ENCODE measurements at regions not wholly inside any gene's neighbourhood (a gene's known extent, or its start where the extent isn't known, plus 50 kb on each side); places are given as distances from the start of the nearest gene placed in this dataset.

- intact Hi-C loops (cut with micrococcal nuclease), result no loop called here
- Histone ChIP-seq H3K36me3 (replicated peaks in 1 of 2; ENCODE audit: control extremely low read depth in 1 of 2, control insufficient read depth in 1 of 2, extremely low read depth in 1 of 2, insufficient read depth in 2 of 2, low read length in 1 of 2) (no peaks in the 10 kb centered on the region), H3K4me2 (replicated peaks; ENCODE audit: low read depth, low read length, poor library complexity, severe bottlenecking) (no peak overlapping the region), H3K9me3 (ENCODE audit: control extremely low read depth in 1 of 3, control insufficient read depth in 2 of 3, insufficient read depth in 1 of 3, low read length in 2 of 3) (peaks cover 3 to 11% (median 3%) of the 10 kb centered on the region in 3 donors), H3K27ac (ENCODE audit: low read length in 2 of 2) (no peak overlapping the region), H3K4me1 (ENCODE audit: control insufficient read depth in 2 of 2, insufficient read depth in 2 of 2, low read length in 2 of 2) (no peaks in the 10 kb centered on the region), H3K79me2 (ENCODE audit: control insufficient read depth, insufficient read depth, low read length) (no peaks in the 10 kb centered on the region), H3K9ac (ENCODE audit: low read length) (no peak overlapping the region), H4K20me1 (ENCODE audit: control insufficient read depth, insufficient read depth, low read length, poor library complexity, severe bottlenecking) (no peaks in the 10 kb centered on the region), H3K4me3 (ENCODE audit: control extremely low read depth in 1 of 5, extremely low read depth in 1 of 5, insufficient read depth in 1 of 5, low read depth in 2 of 5, low read length in 4 of 5) (no peak overlapping the region), H3K27me3 (replicated peaks in 1 of 4; ENCODE audit: control extremely low read depth in 1 of 4, control insufficient read depth in 3 of 4, insufficient read depth in 4 of 4, low read length in 3 of 4) (peaks cover 0 to 3% (median 1%) of the 10 kb centered on the region in 4 experiments), H2AFZ (ENCODE audit: insufficient read depth, low read depth, low read length, poor library complexity, severe bottlenecking) (no peak overlapping the region)
- ATAC-seq (ENCODE audit: low read depth) (no peak), DNase-seq (no peak)
- Mint-ChIP-seq H3K4me1 (no peaks in the 10 kb centered on the region), H3K9me3 (ENCODE audit: insufficient read depth) (peaks cover 4% of the 10 kb centered on the region), H3K27me3 (peaks cover 22% of the 10 kb centered on the region), H3K4me3 (no peak overlapping the region), H3K27ac (no peak overlapping the region)
- 78% methylated on average over 3 of the region's 4 CpGs for WGBS (ENCODE audit: insufficient coverage)
- TF ChIP-seq CTCF (IDR thresholded peaks at IDR 0.05) (no peak), EZH2 (IDR thresholded peaks at IDR 0.05; ENCODE audit: borderline replicate concordance, insufficient read depth, low read depth, low read length, poor library complexity, severe bottlenecking) (no peak)
- POLR2A ChIA-PET, result no interaction called here
- CTCF ChIA-PET, result no interaction called here
Observed at GRCh38 chr12:125453751-125454150, 388.5 kb downstream of the AACS start.

- POLR2A ChIA-PET, result no interaction called here
- Mint-ChIP-seq H3K27me3 (peaks cover 22% of the 10 kb centered on the region), H3K27ac (no peak overlapping the region), H3K9me3 (ENCODE audit: insufficient read depth) (peaks cover 4% of the 10 kb centered on the region), H3K4me3 (no peak overlapping the region), H3K4me1 (no peaks in the 10 kb centered on the region)
- H3K4me3 ChIP-seq (ENCODE audit: control extremely low read depth in 1 of 5, extremely low read depth in 1 of 5, insufficient read depth in 1 of 5, low read depth in 2 of 5, low read length in 4 of 5), result no peak overlapping the region
- no peak overlapping the region for H3K4me2 ChIP-seq (replicated peaks; ENCODE audit: low read depth, low read length, poor library complexity, severe bottlenecking)
- DNase-seq, result no peak
- H3K9me3 ChIP-seq (ENCODE audit: control extremely low read depth in 1 of 3, control insufficient read depth in 2 of 3, insufficient read depth in 1 of 3, low read length in 2 of 3), result peaks cover 3 to 10% (median 3%) of the 10 kb centered on the region in 3 donors
- H3K36me3 ChIP-seq (replicated peaks in 1 of 2; ENCODE audit: control extremely low read depth in 1 of 2, control insufficient read depth in 1 of 2, extremely low read depth in 1 of 2, insufficient read depth in 2 of 2, low read length in 1 of 2), result no peaks in the 10 kb centered on the region
- H2AFZ ChIP-seq (ENCODE audit: insufficient read depth, low read depth, low read length, poor library complexity, severe bottlenecking), result no peak overlapping the region
- no peaks in the 10 kb centered on the region for H3K79me2 ChIP-seq (ENCODE audit: control insufficient read depth, insufficient read depth, low read length)
- H3K27me3 ChIP-seq (replicated peaks in 1 of 4; ENCODE audit: control extremely low read depth in 1 of 4, control insufficient read depth in 3 of 4, insufficient read depth in 4 of 4, low read length in 3 of 4), result peaks cover 0 to 3% (median 1%) of the 10 kb centered on the region in 4 experiments
- WGBS (ENCODE audit: insufficient coverage), result 0% methylated on average over 1 of the region's 3 CpGs
- intact Hi-C loops (cut with micrococcal nuclease), result no loop called here
- no peaks in the 10 kb centered on the region for H3K4me1 ChIP-seq (ENCODE audit: control insufficient read depth in 2 of 2, insufficient read depth in 2 of 2, low read length in 2 of 2)
- CTCF ChIA-PET, result no interaction called here
- TF ChIP-seq EZH2 (IDR thresholded peaks at IDR 0.05; ENCODE audit: borderline replicate concordance, insufficient read depth, low read depth, low read length, poor library complexity, severe bottlenecking) (no peak), CTCF (IDR thresholded peaks at IDR 0.05) (no peak)
- H3K27ac ChIP-seq (ENCODE audit: low read length in 2 of 2), result no peak overlapping the region
- no peak overlapping the region for H3K9ac ChIP-seq (ENCODE audit: low read length)
- H4K20me1 ChIP-seq (ENCODE audit: control insufficient read depth, insufficient read depth, low read length, poor library complexity, severe bottlenecking), result no peaks in the 10 kb centered on the region
- ATAC-seq (ENCODE audit: low read depth), result no peak
Observed at GRCh38 chr12:125454291-125454690, 389.1 kb downstream of the AACS start.

Data from B cell (primary cell).